PC-9 (cell line): ENCODE measurements at regions not wholly inside any gene's neighbourhood (a gene's known extent, or its start where the extent isn't known, plus 50 kb on each side); places are given as distances from the start of the nearest gene placed in this dataset.

Experiments used
- CTCF ChIP-seq: fragments of 200-600 bp; sonication (generic); conservative IDR thresholded peaks from 2 replicates; pipeline ENCODE4 v1.6.1; 2017; ENCODE audit warnings: mixed run types, antibody characterized with exemption, mild to moderate bottlenecking, moderate library complexity
- EZH2 ChIP-seq: fragments of 200-600 bp; sonication (generic); IDR thresholded peaks from 2 replicates; pipeline ENCODE4 v1.8.0; 2017; ENCODE audit warnings: antibody characterized with exemption, low read depth

DNA sequence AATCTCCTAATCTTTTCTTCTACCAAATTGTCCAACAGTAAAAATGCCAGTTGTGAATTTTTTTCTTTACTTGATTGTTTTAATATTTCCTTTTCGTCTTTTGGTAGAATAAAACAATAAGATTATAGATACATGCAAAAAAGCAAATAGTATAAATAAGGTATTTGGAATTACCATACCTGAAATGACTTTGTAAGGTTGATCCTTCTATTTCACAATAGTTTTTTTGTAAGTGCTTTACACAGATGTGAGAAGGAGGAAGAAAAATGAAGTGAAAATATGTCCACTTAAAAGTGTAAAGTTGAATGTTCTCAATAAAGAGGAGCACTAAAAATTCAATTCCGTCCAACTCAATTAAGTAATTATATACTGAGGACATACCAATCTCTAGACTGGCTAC, 457.6 kb downstream of the UTRN start:
- TF ChIP-seq CTCF (no peak), EZH2 (no peak)
